SK-N-SH treated with all-trans-retinoic acid at 6 μM for 48 hours (cell line): ENCODE measurements at regions not wholly inside any gene's neighbourhood (a gene's known extent, or its start where the extent isn't known, plus 50 kb on each side); places are given as distances from the start of the nearest gene placed in this dataset.

Source experiments
- ATAC-seq: fragments of 200-7000 bp; cut with Tn5 transposase; 3 replicates; pipeline ENCODE4 v1.9.1; 2020; ENCODE audit warnings: mild to moderate bottlenecking, moderate library complexity
- ARNTL ChIP-seq: fragments of 450-650 bp; formaldehyde crosslinking; IDR thresholded peaks from 2 replicates; pipeline ENCODE4 v1.5.0; 2020; ENCODE audit warnings: low read depth, mild to moderate bottlenecking, moderate library complexity, borderline replicate concordance
- BACH2 ChIP-seq: fragments of 250-450 bp; sonication (Bioruptor Pico); IDR thresholded peaks from 2 replicates; pipeline ENCODE4 v1.9.0; 2021; ENCODE audit warnings: mild to moderate bottlenecking, borderline replicate concordance
- CREB5 ChIP-seq: fragments of 250-450 bp; sonication (Bioruptor Pico); IDR thresholded peaks from 2 replicates; pipeline ENCODE4 v1.5.1; 2020; ENCODE audit warnings: low read depth, mild to moderate bottlenecking, moderate library complexity
- CSDC2 ChIP-seq: fragments of 250-450 bp; sonication (Bioruptor Pico); IDR thresholded peaks from 2 replicates; pipeline ENCODE4 v1.5.0; 2020; ENCODE audit warnings: mild to moderate bottlenecking, moderate library complexity
- CSRNP3 ChIP-seq: fragments of 250-450 bp; sonication (Bioruptor Pico); IDR thresholded peaks from 2 replicates; pipeline ENCODE4 v1.5.1; 2021; ENCODE audit warnings: mild to moderate bottlenecking, moderate library complexity
- ESRRG ChIP-seq: fragments of 250-450 bp; sonication (Bioruptor Pico); IDR thresholded peaks from 2 replicates; pipeline ENCODE4 v1.6.1; 2021; ENCODE audit warnings: mild to moderate bottlenecking
- GLIS3 ChIP-seq: fragments of 250-450 bp; sonication (Bioruptor Pico); IDR thresholded peaks from 2 replicates; pipeline ENCODE4 v1.5.0; 2020; ENCODE audit warnings: mild to moderate bottlenecking, moderate library complexity
- ISL1 ChIP-seq: fragments of 250-450 bp; sonication (Bioruptor Pico); IDR thresholded peaks from 2 replicates; pipeline ENCODE4 v2.1.2; 2022; ENCODE audit warnings: mild to moderate bottlenecking, moderate library complexity
- OSR1 ChIP-seq: fragments of 250-450 bp; sonication (Bioruptor Pico); IDR thresholded peaks from 2 replicates; pipeline ENCODE4 v1.8.0; 2022; ENCODE audit warnings: moderate library complexity, mild to moderate bottlenecking, inconsistent platforms
- SNAI2 ChIP-seq: fragments of 250-450 bp; sonication (Bioruptor Pico); IDR thresholded peaks from 2 replicates; pipeline ENCODE4 v1.5.0; 2020; ENCODE audit warnings: mild to moderate bottlenecking, moderate library complexity
- TCF4 ChIP-seq: fragments of 250-450 bp; sonication (Bioruptor Pico); IDR thresholded peaks from 2 replicates; pipeline ENCODE4 v1.8.0; 2021; ENCODE audit warnings: mild to moderate bottlenecking, moderate library complexity, borderline replicate concordance
- TOX ChIP-seq: fragments of 250-450 bp; sonication (Bioruptor Pico); IDR thresholded peaks from 2 replicates; pipeline ENCODE4 v1.8.0; 2021; ENCODE audit warnings: mild to moderate bottlenecking, moderate library complexity, borderline replicate concordance
- TSHZ2 ChIP-seq: fragments of 250-450 bp; sonication (Bioruptor Pico); IDR thresholded peaks from 2 replicates; pipeline ENCODE4 v1.5.0; 2020; ENCODE audit warnings: mild to moderate bottlenecking, moderate library complexity
- ZC3H10 ChIP-seq: fragments of 250-450 bp; sonication (Bioruptor Pico); IDR thresholded peaks from 2 replicates; pipeline ENCODE4 v1.5.1; 2021; ENCODE audit warnings: mild to moderate bottlenecking, moderate library complexity
- ZFP3 ChIP-seq: fragments of 250-450 bp; sonication (Bioruptor Pico); IDR thresholded peaks from 2 replicates; pipeline ENCODE4 v1.5.0; 2020; ENCODE audit warnings: mild to moderate bottlenecking, moderate library complexity
- ZFP30 ChIP-seq: fragments of 450-650 bp; formaldehyde crosslinking; IDR thresholded peaks from 2 replicates; pipeline ENCODE4 v1.5.0; 2022; ENCODE audit warnings: mild to moderate bottlenecking, moderate library complexity
- ZNF565 ChIP-seq: fragments of 450-650 bp; formaldehyde crosslinking; conservative IDR thresholded peaks from 2 replicates; pipeline ENCODE4 v1.5.0; 2020; ENCODE audit warnings: low read depth, mild to moderate bottlenecking, moderate library complexity
- ZNF70 ChIP-seq: fragments of 450-650 bp; formaldehyde crosslinking; IDR thresholded peaks from 2 replicates; pipeline ENCODE4 v1.5.0; 2020; ENCODE audit warnings: mild to moderate bottlenecking, moderate library complexity
- TF ChIP-seq, protein P1 (sequence below): fragments of 250-450 bp; sonication (Bioruptor Pico); IDR thresholded peaks from 2 replicates; pipeline ENCODE4 v1.8.0; 2020; ENCODE audit warnings: mild to moderate bottlenecking, moderate library complexity, borderline replicate concordance
- TF ChIP-seq, protein P2 (sequence below): fragments of 250-450 bp; sonication (Bioruptor Pico); IDR thresholded peaks from 2 replicates; pipeline ENCODE4 v1.8.0; 2021; ENCODE audit warnings: low read depth, mild to moderate bottlenecking, moderate library complexity, borderline replicate concordance

- no peak for ATAC-seq
- TF ChIP-seq ESRRG (CRISPR knock-in tag) = no peak
- TF ChIP-seq ZNF70 (CRISPR knock-in tag) = no peak
- no peak for TF ChIP-seq ARNTL (CRISPR knock-in tag)
- TF ChIP-seq ZC3H10 = no peak
- no peak for TF ChIP-seq CSDC2
- TF ChIP-seq BACH2 (CRISPR knock-in tag) = no peak
- TF ChIP-seq SNAI2 (CRISPR knock-in tag) = no peak
- TF ChIP-seq, all 23 proteins: peak for 0
These were observed 607.4 kb downstream of the MAFB start for GRCh38 chr20:40081653-40082052.

DNA sequence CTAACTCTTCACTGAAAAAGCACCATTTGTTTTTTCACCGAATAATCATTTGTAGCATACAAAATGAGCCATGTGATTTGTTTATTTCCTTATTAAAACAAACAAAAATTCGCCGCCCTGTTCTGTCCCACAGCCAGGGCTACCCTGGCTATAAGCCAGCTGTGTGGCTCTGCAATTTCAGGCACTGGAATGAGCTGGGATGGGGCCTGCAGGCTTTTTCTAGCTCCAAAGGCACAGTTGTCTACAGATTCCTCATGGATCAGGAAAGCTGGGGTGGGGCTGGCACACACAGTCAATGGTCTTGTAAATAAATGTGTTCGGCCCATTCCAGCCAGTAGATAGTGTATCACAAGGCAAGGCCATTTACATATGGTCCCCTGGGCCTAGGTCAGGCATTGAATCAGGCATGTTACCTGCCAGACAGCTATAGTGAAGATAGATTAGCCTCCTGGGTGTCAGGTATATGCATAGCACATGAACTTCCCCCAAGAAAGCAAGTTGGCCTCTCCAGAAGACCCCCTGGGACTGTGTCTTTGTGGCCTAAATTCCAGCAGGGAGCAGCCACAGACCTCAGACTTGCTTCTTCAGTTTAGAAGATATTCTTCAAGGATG, 608.9 kb downstream of the MAFB start:
- TF ChIP-seq ISL1 (CRISPR knock-in tag) = no peak

GRCh38 chr20:40073535-40074111, 615.4 kb downstream of the MAFB start:
- no peak for ATAC-seq
- TF ChIP-seq BACH2 (CRISPR knock-in tag) (no peak), OSR1 (no peak), SNAI2 (CRISPR knock-in tag) (no peak), CREB5 (no peak), CSDC2 (no peak), TSHZ2 (CRISPR knock-in tag) (no peak), ZC3H10 (no peak), ZNF565 (no peak)
- TF ChIP-seq, protein P1, sequence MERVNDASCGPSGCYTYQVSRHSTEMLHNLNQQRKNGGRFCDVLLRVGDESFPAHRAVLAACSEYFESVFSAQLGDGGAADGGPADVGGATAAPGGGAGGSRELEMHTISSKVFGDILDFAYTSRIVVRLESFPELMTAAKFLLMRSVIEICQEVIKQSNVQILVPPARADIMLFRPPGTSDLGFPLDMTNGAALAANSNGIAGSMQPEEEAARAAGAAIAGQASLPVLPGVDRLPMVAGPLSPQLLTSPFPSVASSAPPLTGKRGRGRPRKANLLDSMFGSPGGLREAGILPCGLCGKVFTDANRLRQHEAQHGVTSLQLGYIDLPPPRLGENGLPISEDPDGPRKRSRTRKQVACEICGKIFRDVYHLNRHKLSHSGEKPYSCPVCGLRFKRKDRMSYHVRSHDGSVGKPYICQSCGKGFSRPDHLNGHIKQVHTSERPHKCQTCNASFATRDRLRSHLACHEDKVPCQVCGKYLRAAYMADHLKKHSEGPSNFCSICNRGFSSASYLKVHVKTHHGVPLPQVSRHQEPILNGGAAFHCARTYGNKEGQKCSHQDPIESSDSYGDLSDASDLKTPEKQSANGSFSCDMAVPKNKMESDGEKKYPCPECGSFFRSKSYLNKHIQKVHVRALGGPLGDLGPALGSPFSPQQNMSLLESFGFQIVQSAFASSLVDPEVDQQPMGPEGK (CRISPR knock-in tag) = no peak

More for the DNA sequence above, 608.9 kb downstream of the MAFB start:
- ATAC-seq = no peak

DNA sequence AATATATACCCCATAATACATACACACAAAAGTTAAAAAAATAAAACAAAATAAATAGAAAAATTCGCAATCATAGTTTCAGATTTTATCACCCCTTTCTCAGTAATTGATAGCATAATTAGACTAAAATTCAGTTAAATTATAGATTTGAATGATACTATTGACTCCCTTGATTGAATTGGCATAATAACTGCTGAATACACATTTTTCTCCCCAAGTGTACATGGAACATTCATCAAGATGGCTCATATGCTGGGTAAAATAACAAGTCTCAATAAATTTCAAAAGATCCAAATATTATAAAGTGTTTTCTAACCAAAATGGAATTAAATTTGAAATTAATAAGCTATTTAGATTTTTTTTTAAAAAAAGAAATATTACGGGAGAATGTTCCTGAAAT, 616.1 kb downstream of the MAFB start:
- no peak for ATAC-seq
- TF ChIP-seq TOX (CRISPR knock-in tag) (no peak), CREB5 (no peak), TCF4 (no peak), CSDC2 (no peak), ZFP3 (CRISPR knock-in tag) (no peak), ZNF70 (CRISPR knock-in tag) (no peak), TSHZ2 (CRISPR knock-in tag) (no peak), BACH2 (CRISPR knock-in tag) (no peak), ZFP30 (CRISPR knock-in tag) (no peak), CSRNP3 (CRISPR knock-in tag) (no peak), ISL1 (CRISPR knock-in tag) (no peak), GLIS3 (CRISPR knock-in tag) (no peak), ZC3H10 (no peak)
- TF ChIP-seq, protein P2, sequence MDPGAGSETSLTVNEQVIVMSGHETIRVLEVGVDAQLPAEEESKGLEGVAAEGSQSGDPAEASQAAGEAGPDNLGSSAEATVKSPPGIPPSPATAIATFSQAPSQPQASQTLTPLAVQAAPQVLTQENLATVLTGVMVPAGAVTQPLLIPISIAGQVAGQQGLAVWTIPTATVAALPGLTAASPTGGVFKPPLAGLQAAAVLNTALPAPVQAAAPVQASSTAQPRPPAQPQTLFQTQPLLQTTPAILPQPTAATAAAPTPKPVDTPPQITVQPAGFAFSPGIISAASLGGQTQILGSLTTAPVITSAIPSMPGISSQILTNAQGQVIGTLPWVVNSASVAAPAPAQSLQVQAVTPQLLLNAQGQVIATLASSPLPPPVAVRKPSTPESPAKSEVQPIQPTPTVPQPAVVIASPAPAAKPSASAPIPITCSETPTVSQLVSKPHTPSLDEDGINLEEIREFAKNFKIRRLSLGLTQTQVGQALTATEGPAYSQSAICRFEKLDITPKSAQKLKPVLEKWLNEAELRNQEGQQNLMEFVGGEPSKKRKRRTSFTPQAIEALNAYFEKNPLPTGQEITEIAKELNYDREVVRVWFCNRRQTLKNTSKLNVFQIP (CRISPR knock-in tag) = no peak
